NCI-H1417 (cell line): ENCODE measurements at regions not wholly inside any gene's neighbourhood (a gene's known extent, or its start where the extent isn't known, plus 50 kb on each side); places are given as distances from the start of the nearest gene placed in this dataset.
A peak's percentile ranks its signal among the peaks of the same experiment; 100 is the strongest.
"Not testable (repeated sequence)": the region's sequence is repeated elsewhere in the genome, so short reads cannot be mapped to it uniquely, and the experiment has no call there.

Experiments
- DNase-seq, 3 experiments: peaks; one replicate each; lab custom pipeline; 2025; lab: John Stamatoyannopoulos, UW

GRCh38 chr3:165915104-165915503, 77.9 kb upstream of the BCHE start:
- DNase-seq = not testable (repeated sequence)

- DNase-seq = no peak
Observed at GRCh38 chr3:165903885-165904630, 66.8 kb upstream of the BCHE start.

GRCh38 chr3:165899066-165899465, 61.8 kb upstream of the BCHE start:
- DNase-seq = no peak

- DNase-seq = no peak
Observed at GRCh38 chr3:165897137-165897536, 59.9 kb upstream of the BCHE start.

- peak in 2 of 3 experiments; percentile 0 to 24 for DNase-seq
Observed at GRCh38 chr3:165895919-165896318, 58.7 kb upstream of the BCHE start.

GRCh38 chr3:165892565-165892964, 55.3 kb upstream of the BCHE start:
- DNase-seq = no peak
